HEK293 (cell line): ENCODE measurements at regions not wholly inside any gene's neighbourhood (a gene's known extent, or its start where the extent isn't known, plus 50 kb on each side); places are given as distances from the start of the nearest gene placed in this dataset.

Experiments
- CTCF ChIA-PET: fragments of 350-600 bp; formaldehyde crosslinking; extraction: SDS; loops from one replicate; lab custom pipeline; 2021; ENCODE audit warnings: antibody characterized with exemption; lab: Yijun Ruan, JAX
- POLR2A ChIA-PET: fragments of 300-600 bp; formaldehyde crosslinking; extraction: SDS; loops from one replicate; lab custom pipeline; 2020; ENCODE audit warnings: antibody characterized with exemption, inconsistent platforms; lab: Yijun Ruan, JAX
- H3K27ac ChIP-seq: fragments of 200-500 bp; sonication (Bioruptor generic); 2 replicates; pipeline ENCODE4 v1.5.1; 2014; ENCODE audit warnings: low read depth, low read length, control low read depth, inconsistent platforms; ENCODE audit errors: extremely low read depth
- H3K36me3 ChIP-seq, 2 experiments: fragments of 200-500 bp in 1 of 2; sonication (Bioruptor generic) in 1 of 2; 1 replicate in 1 of 2; 2 replicates in 1 of 2; pipeline ENCODE4 v1.5.1; 2014 to 2017; ENCODE audit warnings: inconsistent platforms in 2 of 2, low read length in 2 of 2; ENCODE audit not compliant: control insufficient read depth in 2 of 2, insufficient read depth in 1 of 2
- H3K4me1 ChIP-seq: fragments of 200-500 bp; sonication (Bioruptor generic); 2 replicates; pipeline ENCODE4 v1.5.1; 2014; ENCODE audit warnings: mild to moderate bottlenecking, low read length, inconsistent platforms; ENCODE audit not compliant: control insufficient read depth, insufficient read depth
- H3K4me3 ChIP-seq: 2 replicates; pipeline ENCODE4 v1.5.1; 2011; ENCODE audit warnings: low read depth, mild to moderate bottlenecking, control low read depth, low read length, moderate library complexity
- H3K9me3 ChIP-seq: fragments of 200-500 bp; sonication (Bioruptor generic); 2 replicates; pipeline ENCODE4 v1.5.1; 2014; ENCODE audit warnings: low read depth, low read length, inconsistent platforms; ENCODE audit not compliant: control insufficient read depth, insufficient read depth
- GFI1B ChIP-seq: fragments of 450-650 bp; formaldehyde crosslinking; IDR thresholded peaks from 2 replicates; pipeline ENCODE4 v1.5.1; 2016; ENCODE audit warnings: missing biosample characterization, missing genetic modification characterization
- REPIN1 ChIP-seq: fragments of 450-650 bp; formaldehyde crosslinking; IDR thresholded peaks from 2 replicates; pipeline ENCODE4 v1.5.1; 2017; ENCODE audit warnings: missing biosample characterization, missing genetic modification characterization, low read depth
- ZNF133 ChIP-seq: fragments of 450-650 bp; formaldehyde crosslinking; IDR thresholded peaks from 2 replicates; pipeline ENCODE4 v1.5.1; 2016; ENCODE audit warnings: missing biosample characterization, missing genetic modification characterization
- ZNF202 ChIP-seq: fragments of 450-650 bp; formaldehyde crosslinking; IDR thresholded peaks from 2 replicates; pipeline ENCODE4 v1.5.1; 2016; ENCODE audit warnings: missing biosample characterization, missing genetic modification characterization, borderline replicate concordance
- ZNF223 ChIP-seq: fragments of 450-650 bp; formaldehyde crosslinking; IDR thresholded peaks from 2 replicates; pipeline ENCODE4 v1.5.1; 2016; ENCODE audit warnings: missing biosample characterization, missing genetic modification characterization
- ZNF416 ChIP-seq: fragments of 450-650 bp; formaldehyde crosslinking; IDR thresholded peaks from 2 replicates; pipeline ENCODE4 v1.5.1; 2016; ENCODE audit warnings: missing biosample characterization, missing genetic modification characterization
- ZNF433 ChIP-seq: fragments of 450-650 bp; formaldehyde crosslinking; IDR thresholded peaks from 2 replicates; pipeline ENCODE4 v1.5.1; 2016; ENCODE audit warnings: missing biosample characterization, missing genetic modification characterization, low read depth
- ZNF560 ChIP-seq: fragments of 450-650 bp; formaldehyde crosslinking; IDR thresholded peaks from 2 replicates; pipeline ENCODE4 v1.5.1; 2017; ENCODE audit warnings: missing biosample characterization, missing genetic modification characterization, borderline replicate concordance
- ZNF707 ChIP-seq: fragments of 450-650 bp; formaldehyde crosslinking; IDR thresholded peaks from 2 replicates; pipeline ENCODE4 v1.5.1; 2016; ENCODE audit warnings: missing biosample characterization, missing genetic modification characterization
- ZNF76 ChIP-seq: fragments of 450-650 bp; formaldehyde crosslinking; IDR thresholded peaks from 2 replicates; pipeline ENCODE4; 2016; ENCODE audit warnings: low read depth, missing biosample characterization, missing genetic modification characterization, borderline replicate concordance
- ZNF777 ChIP-seq: fragments of 450-650 bp; formaldehyde crosslinking; IDR thresholded peaks from 2 replicates; pipeline ENCODE4 v1.5.1; 2017; ENCODE audit warnings: missing biosample characterization, missing genetic modification characterization, borderline replicate concordance
- ZNF837 ChIP-seq: fragments of 450-650 bp; formaldehyde crosslinking; IDR thresholded peaks from 2 replicates; pipeline ENCODE4 v1.5.1; 2016; ENCODE audit warnings: missing biosample characterization, missing genetic modification characterization
- ZXDB ChIP-seq: fragments of 450-650 bp; formaldehyde crosslinking; IDR thresholded peaks from 2 replicates; pipeline ENCODE4 v1.5.1; 2016; ENCODE audit warnings: missing biosample characterization, missing genetic modification characterization
- TF ChIP-seq, protein P1 (sequence below): fragments of 450-650 bp; formaldehyde crosslinking; IDR thresholded peaks from 2 replicates; pipeline ENCODE4 v1.5.1; 2016; ENCODE audit warnings: missing biosample characterization, missing genetic modification characterization
- TF ChIP-seq, protein P2 (sequence below): fragments of 450-650 bp; formaldehyde crosslinking; IDR thresholded peaks from 2 replicates; pipeline ENCODE4 v1.5.1; 2016; ENCODE audit warnings: missing biosample characterization, missing genetic modification characterization, borderline replicate concordance
- TF ChIP-seq, protein P3 (sequence below): fragments of 450-650 bp; formaldehyde crosslinking; IDR thresholded peaks from 2 replicates; pipeline ENCODE4 v1.5.1; 2016; ENCODE audit warnings: missing biosample characterization, missing genetic modification characterization

DNA sequence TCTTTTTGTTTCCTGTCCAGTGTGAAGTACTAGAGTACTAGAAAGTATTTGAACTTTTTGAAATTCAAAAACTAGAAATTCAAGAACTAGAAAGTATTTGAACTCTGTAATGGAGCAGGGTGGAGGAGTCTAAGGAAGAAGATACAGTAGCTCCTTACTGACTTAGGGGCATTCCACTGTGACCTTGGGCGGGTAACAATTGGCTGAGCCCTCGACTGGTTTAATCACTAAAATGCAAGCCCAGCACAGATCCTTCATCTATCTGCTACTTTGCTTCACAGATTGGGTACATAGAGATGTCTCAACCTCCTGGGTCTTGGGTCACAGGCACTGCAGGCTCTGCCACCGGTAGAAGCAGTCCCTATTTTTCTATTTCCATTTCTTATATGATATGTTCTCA lies 462.1 kb upstream of the AGTR1 start:
- Histone ChIP-seq H3K4me1 (no peaks in the 10 kb centered on the region), H3K4me3 (no peak overlapping the region), H3K9me3 (no peaks in the 10 kb centered on the region), H3K27ac (no peak overlapping the region), H3K36me3 (no peaks in the 10 kb centered on the region)
- ChIA-PET POLR2A (no interaction called here), CTCF (no interaction called here)
- TF ChIP-seq, protein P1, sequence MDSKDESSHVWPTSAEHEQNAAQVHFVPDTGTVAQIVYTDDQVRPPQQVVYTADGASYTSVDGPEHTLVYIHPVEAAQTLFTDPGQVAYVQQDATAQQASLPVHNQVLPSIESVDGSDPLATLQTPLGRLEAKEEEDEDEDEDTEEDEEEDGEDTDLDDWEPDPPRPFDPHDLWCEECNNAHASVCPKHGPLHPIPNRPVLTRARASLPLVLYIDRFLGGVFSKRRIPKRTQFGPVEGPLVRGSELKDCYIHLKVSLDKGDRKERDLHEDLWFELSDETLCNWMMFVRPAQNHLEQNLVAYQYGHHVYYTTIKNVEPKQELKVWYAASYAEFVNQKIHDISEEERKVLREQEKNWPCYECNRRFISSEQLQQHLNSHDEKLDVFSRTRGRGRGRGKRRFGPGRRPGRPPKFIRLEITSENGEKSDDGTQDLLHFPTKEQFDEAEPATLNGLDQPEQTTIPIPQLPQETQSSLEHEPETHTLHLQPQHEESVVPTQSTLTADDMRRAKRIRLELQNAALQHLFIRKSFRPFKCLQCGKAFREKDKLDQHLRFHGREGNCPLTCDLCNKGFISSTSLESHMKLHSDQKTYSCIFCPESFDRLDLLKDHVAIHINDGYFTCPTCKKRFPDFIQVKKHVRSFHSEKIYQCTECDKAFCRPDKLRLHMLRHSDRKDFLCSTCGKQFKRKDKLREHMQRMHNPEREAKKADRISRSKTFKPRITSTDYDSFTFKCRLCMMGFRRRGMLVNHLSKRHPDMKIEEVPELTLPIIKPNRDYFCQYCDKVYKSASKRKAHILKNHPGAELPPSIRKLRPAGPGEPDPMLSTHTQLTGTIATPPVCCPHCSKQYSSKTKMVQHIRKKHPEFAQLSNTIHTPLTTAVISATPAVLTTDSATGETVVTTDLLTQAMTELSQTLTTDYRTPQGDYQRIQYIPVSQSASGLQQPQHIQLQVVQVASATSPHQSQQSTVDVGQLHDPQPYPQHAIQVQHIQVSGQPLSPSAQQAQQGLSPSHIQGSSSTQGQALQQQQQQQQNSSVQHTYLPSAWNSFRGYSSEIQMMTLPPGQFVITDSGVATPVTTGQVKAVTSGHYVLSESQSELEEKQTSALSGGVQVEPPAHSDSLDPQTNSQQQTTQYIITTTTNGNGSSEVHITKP (tag by site-specific recombination), result no peak
- TF ChIP-seq ZNF133 (tag by site-specific recombination), result no peak
- TF ChIP-seq, protein P2, sequence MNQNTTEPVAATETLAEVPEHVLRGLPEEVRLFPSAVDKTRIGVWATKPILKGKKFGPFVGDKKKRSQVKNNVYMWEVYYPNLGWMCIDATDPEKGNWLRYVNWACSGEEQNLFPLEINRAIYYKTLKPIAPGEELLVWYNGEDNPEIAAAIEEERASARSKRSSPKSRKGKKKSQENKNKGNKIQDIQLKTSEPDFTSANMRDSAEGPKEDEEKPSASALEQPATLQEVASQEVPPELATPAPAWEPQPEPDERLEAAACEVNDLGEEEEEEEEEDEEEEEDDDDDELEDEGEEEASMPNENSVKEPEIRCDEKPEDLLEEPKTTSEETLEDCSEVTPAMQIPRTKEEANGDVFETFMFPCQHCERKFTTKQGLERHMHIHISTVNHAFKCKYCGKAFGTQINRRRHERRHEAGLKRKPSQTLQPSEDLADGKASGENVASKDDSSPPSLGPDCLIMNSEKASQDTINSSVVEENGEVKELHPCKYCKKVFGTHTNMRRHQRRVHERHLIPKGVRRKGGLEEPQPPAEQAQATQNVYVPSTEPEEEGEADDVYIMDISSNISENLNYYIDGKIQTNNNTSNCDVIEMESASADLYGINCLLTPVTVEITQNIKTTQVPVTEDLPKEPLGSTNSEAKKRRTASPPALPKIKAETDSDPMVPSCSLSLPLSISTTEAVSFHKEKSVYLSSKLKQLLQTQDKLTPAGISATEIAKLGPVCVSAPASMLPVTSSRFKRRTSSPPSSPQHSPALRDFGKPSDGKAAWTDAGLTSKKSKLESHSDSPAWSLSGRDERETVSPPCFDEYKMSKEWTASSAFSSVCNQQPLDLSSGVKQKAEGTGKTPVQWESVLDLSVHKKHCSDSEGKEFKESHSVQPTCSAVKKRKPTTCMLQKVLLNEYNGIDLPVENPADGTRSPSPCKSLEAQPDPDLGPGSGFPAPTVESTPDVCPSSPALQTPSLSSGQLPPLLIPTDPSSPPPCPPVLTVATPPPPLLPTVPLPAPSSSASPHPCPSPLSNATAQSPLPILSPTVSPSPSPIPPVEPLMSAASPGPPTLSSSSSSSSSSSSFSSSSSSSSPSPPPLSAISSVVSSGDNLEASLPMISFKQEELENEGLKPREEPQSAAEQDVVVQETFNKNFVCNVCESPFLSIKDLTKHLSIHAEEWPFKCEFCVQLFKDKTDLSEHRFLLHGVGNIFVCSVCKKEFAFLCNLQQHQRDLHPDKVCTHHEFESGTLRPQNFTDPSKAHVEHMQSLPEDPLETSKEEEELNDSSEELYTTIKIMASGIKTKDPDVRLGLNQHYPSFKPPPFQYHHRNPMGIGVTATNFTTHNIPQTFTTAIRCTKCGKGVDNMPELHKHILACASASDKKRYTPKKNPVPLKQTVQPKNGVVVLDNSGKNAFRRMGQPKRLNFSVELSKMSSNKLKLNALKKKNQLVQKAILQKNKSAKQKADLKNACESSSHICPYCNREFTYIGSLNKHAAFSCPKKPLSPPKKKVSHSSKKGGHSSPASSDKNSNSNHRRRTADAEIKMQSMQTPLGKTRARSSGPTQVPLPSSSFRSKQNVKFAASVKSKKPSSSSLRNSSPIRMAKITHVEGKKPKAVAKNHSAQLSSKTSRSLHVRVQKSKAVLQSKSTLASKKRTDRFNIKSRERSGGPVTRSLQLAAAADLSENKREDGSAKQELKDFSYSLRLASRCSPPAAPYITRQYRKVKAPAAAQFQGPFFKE, result no peak
- TF ChIP-seq ZNF837 (tag by site-specific recombination), result no peak
- no peak for TF ChIP-seq ZXDB
- no peak for TF ChIP-seq ZNF707 (tag by site-specific recombination)
- TF ChIP-seq GFI1B (tag by site-specific recombination), result no peak
- no peak for TF ChIP-seq ZNF416
- TF ChIP-seq ZNF76 (tag by site-specific recombination), result no peak
- TF ChIP-seq, protein P3, sequence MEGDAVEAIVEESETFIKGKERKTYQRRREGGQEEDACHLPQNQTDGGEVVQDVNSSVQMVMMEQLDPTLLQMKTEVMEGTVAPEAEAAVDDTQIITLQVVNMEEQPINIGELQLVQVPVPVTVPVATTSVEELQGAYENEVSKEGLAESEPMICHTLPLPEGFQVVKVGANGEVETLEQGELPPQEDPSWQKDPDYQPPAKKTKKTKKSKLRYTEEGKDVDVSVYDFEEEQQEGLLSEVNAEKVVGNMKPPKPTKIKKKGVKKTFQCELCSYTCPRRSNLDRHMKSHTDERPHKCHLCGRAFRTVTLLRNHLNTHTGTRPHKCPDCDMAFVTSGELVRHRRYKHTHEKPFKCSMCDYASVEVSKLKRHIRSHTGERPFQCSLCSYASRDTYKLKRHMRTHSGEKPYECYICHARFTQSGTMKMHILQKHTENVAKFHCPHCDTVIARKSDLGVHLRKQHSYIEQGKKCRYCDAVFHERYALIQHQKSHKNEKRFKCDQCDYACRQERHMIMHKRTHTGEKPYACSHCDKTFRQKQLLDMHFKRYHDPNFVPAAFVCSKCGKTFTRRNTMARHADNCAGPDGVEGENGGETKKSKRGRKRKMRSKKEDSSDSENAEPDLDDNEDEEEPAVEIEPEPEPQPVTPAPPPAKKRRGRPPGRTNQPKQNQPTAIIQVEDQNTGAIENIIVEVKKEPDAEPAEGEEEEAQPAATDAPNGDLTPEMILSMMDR (tag by site-specific recombination), result no peak
- no peak for TF ChIP-seq ZNF777
- no peak for TF ChIP-seq ZNF223 (tag by site-specific recombination)
- TF ChIP-seq ZNF560 (tag by site-specific recombination), result no peak

DNA sequence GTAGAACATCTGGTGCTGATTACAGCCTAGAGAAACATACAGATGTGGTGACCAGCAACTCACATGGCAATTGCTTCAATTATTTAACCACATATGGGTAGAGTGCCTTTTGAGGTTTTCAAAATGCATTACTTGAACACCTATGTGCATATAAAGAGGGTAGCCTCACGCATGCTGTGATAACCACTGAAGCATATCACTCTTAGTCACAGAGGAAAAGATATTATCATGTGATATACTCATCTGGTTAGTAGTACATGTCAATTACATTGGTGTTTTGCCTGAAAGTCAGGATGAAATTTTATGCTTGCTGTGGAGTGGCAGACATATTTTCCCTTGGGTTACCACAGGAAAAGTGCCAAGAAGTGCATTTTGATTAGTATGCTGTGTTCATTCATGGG lies 459.3 kb upstream of the AGTR1 start:
- POLR2A ChIA-PET, result no interaction called here
- TF ChIP-seq ZNF202 (tag by site-specific recombination) (no peak), ZNF433 (no peak), REPIN1 (tag by site-specific recombination) (no peak)

More for the DNA sequence above, 459.3 kb upstream of the AGTR1 start:
- Histone ChIP-seq H3K4me3 (no peak overlapping the region), H3K36me3 (no peaks in the 10 kb centered on the region), H3K27ac (no peak overlapping the region), H3K9me3 (no peaks in the 10 kb centered on the region), H3K4me1 (no peaks in the 10 kb centered on the region)
- CTCF ChIA-PET, result no interaction called here
